ENCODE measurements at regions not wholly inside any gene's neighbourhood (a gene's known extent, or its start where the extent isn't known, plus 50 kb on each side); places are given as distances from the start of the nearest gene placed in this dataset.

GRCh38 chr1:209431813-209432442, 151.6 kb upstream of the CAMK1G start:
- no peak overlapping the region for H3K27ac ChIP-seq
- no peak for TF ChIP-seq CTCF (IDR thresholded peaks at IDR 0.05)
- no peak overlapping the region for H3K4me3 ChIP-seq
- no peak for DNase-seq (ENCODE audit: low spot score)

- Histone ChIP-seq H3K4me3 (no peak overlapping the region), H3K27ac (no peak overlapping the region)
- no peak for TF ChIP-seq CTCF (IDR thresholded peaks at IDR 0.05)
- no peak for DNase-seq (ENCODE audit: low spot score)
Observed at GRCh38 chr1:209432443-209432825, 151.1 kb upstream of the CAMK1G start.

GRCh38 chr1:209433649-209434031, 149.9 kb upstream of the CAMK1G start:
- Histone ChIP-seq H3K4me3 (no peak overlapping the region), H3K27ac (no peak overlapping the region)
- no peak for TF ChIP-seq CTCF (IDR thresholded peaks at IDR 0.05)
- DNase-seq (ENCODE audit: low spot score) = no peak

- DNase-seq (ENCODE audit: low spot score) = no peak
- Histone ChIP-seq H3K27ac (no peak overlapping the region), H3K4me3 (no peak overlapping the region)
- TF ChIP-seq CTCF (IDR thresholded peaks at IDR 0.05) = no peak
Observed at GRCh38 chr1:209434066-209434465, 149.4 kb upstream of the CAMK1G start.

GRCh38 chr1:209434631-209435217, 148.8 kb upstream of the CAMK1G start:
- TF ChIP-seq CTCF (IDR thresholded peaks at IDR 0.05) = no peak
- Histone ChIP-seq H3K4me3 (no peak overlapping the region), H3K27ac (no peak overlapping the region)
- DNase-seq (ENCODE audit: low spot score) = no peak

GRCh38 chr1:209435654-209436566, 147.6 kb upstream of the CAMK1G start:
- TF ChIP-seq CTCF (IDR thresholded peaks at IDR 0.05) = peak; percentile 28
- H3K4me3 ChIP-seq = no peak overlapping the region
- DNase-seq (ENCODE audit: low spot score) = no peak
- no peak overlapping the region for H3K27ac ChIP-seq
